GM12878 (cell line): ENCODE measurements at regions not wholly inside any gene's neighbourhood (a gene's known extent, or its start where the extent isn't known, plus 50 kb on each side); places are given as distances from the start of the nearest gene placed in this dataset.

Experiments
- ATF3 ChIP-seq: IDR thresholded peaks from 2 replicates; pipeline ENCODE4 v1.6.1; 2011; ENCODE audit warnings: low read depth, mild to moderate bottlenecking, low read length, moderate library complexity, borderline replicate concordance; ENCODE audit errors: extremely low read depth
- BRCA1 ChIP-seq: IDR thresholded peaks from 2 replicates; pipeline ENCODE4 v1.6.1; 2011; ENCODE audit warnings: low read depth, low read length, improper control_type of control experiment
- CBX5 ChIP-seq: sonication (generic); IDR thresholded peaks from 2 replicates; pipeline ENCODE4 v1.6.1; 2016; ENCODE audit warnings: low read depth, moderate library complexity, mild to moderate bottlenecking, inconsistent platforms
- CUX1 ChIP-seq: IDR thresholded peaks from 2 replicates; pipeline ENCODE4 v1.6.1; 2012; ENCODE audit warnings: improper control_type of control experiment, low read depth, low read length; ENCODE audit not compliant: insufficient replicate concordance
- E2F8 ChIP-seq: fragments of 450-650 bp; IDR thresholded peaks from 2 replicates; pipeline ENCODE4 v1.6.1; 2018; ENCODE audit warnings: mild to moderate bottlenecking, low read depth, moderate library complexity; ENCODE audit not compliant: partially characterized antibody
- ETV6 ChIP-seq, 2 experiments: fragments of 450-650 bp in 1 of 2; IDR thresholded peaks in 1 of 2; conservative IDR thresholded peaks in 1 of 2; 2 replicates each; pipeline ENCODE4 v1.6.1; 2014; ENCODE audit warnings: antibody characterized with exemption in 1 of 2, borderline replicate concordance in 1 of 2, low read depth in 1 of 2, mild to moderate bottlenecking in 1 of 2, moderate library complexity in 1 of 2
- MEF2B ChIP-seq: fragments of 450-650 bp; IDR thresholded peaks from 2 replicates; pipeline ENCODE4 v1.6.1; 2018; ENCODE audit warnings: mild to moderate bottlenecking, moderate library complexity; ENCODE audit not compliant: partially characterized antibody, poor library complexity, severe bottlenecking
- MTA2 ChIP-seq: fragments of 450-650 bp; IDR thresholded peaks from 2 replicates; pipeline ENCODE4 v1.6.1; 2016; ENCODE audit warnings: low read depth, mild to moderate bottlenecking, moderate library complexity
- NFXL1 ChIP-seq: fragments of 450-650 bp; IDR thresholded peaks from 2 replicates; pipeline ENCODE4 v1.6.1; 2017; ENCODE audit warnings: antibody characterized with exemption, mild to moderate bottlenecking, borderline replicate concordance
- NRF1 ChIP-seq: conservative IDR thresholded peaks from 2 replicates; pipeline ENCODE4 v1.6.1; 2011; ENCODE audit warnings: mild to moderate bottlenecking, low read depth, low read length, improper control_type of control experiment
- RBBP5 ChIP-seq: fragments of 200-600 bp; sonication (generic); conservative IDR thresholded peaks from 2 replicates; pipeline ENCODE4 v1.6.1; 2016
- RFX5 ChIP-seq: IDR thresholded peaks from 2 replicates; pipeline ENCODE4 v1.6.1; 2011; ENCODE audit warnings: low read depth, low read length, improper control_type of control experiment
- STAT1 ChIP-seq: fragments of 450-650 bp; conservative IDR thresholded peaks from 2 replicates; pipeline ENCODE4 v1.6.1; 2014; ENCODE audit warnings: antibody characterized with exemption, mild to moderate bottlenecking
- TAF1 ChIP-seq: IDR thresholded peaks from 2 replicates; pipeline ENCODE4 v1.6.1; 2011; ENCODE audit warnings: mild to moderate bottlenecking, low read depth, low read length, borderline replicate concordance
- ZNF217 ChIP-seq: fragments of 450-650 bp; IDR thresholded peaks from 2 replicates; pipeline ENCODE4 v1.6.1; 2017; ENCODE audit warnings: antibody characterized with exemption, mild to moderate bottlenecking
- ZNF622 ChIP-seq: fragments of 450-650 bp; IDR thresholded peaks from 2 replicates; pipeline ENCODE4 v1.6.1; 2017; ENCODE audit warnings: mild to moderate bottlenecking, inconsistent platforms
- TF ChIP-seq, protein P1 (sequence below): fragments of 450-650 bp; IDR thresholded peaks from 2 replicates; pipeline ENCODE4 v1.6.1; 2017; ENCODE audit warnings: mild to moderate bottlenecking, low read depth, inconsistent platforms; ENCODE audit not compliant: poor library complexity, severe bottlenecking
- TF ChIP-seq, protein P2 (sequence below): IDR thresholded peaks from 2 replicates; pipeline ENCODE4 v1.6.1; 2012; ENCODE audit warnings: low read depth, low read length, improper control_type of control experiment

GRCh38 chr14:46490238-46490685 is 161.3 kb downstream of the RPL10L start (continued):
- no peak for TF ChIP-seq ATF3
- no peak for TF ChIP-seq RBBP5
- TF ChIP-seq E2F8 = no peak
- TF ChIP-seq CUX1 = no peak
- TF ChIP-seq, protein P1, sequence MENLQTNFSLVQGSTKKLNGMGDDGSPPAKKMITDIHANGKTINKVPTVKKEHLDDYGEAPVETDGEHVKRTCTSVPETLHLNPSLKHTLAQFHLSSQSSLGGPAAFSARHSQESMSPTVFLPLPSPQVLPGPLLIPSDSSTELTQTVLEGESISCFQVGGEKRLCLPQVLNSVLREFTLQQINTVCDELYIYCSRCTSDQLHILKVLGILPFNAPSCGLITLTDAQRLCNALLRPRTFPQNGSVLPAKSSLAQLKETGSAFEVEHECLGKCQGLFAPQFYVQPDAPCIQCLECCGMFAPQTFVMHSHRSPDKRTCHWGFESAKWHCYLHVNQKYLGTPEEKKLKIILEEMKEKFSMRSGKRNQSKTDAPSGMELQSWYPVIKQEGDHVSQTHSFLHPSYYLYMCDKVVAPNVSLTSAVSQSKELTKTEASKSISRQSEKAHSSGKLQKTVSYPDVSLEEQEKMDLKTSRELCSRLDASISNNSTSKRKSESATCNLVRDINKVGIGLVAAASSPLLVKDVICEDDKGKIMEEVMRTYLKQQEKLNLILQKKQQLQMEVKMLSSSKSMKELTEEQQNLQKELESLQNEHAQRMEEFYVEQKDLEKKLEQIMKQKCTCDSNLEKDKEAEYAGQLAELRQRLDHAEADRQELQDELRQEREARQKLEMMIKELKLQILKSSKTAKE = peak; percentile 58
- TF ChIP-seq NRF1 = no peak
- peak; percentile 79 for TF ChIP-seq MTA2
- no peak for TF ChIP-seq RFX5
- TF ChIP-seq MEF2B = peak; percentile 87
- no peak for TF ChIP-seq STAT1
- no peak for TF ChIP-seq ZNF217
- no peak for TF ChIP-seq BRCA1
- 0 out of 2 replicates have a peak, but pooled peaks have one; percentile 44 for TF ChIP-seq CBX5
- no peak for TF ChIP-seq TAF1
- TF ChIP-seq ETV6 (conservative IDR thresholded peaks at IDR 0.05 in 1 of 2, IDR thresholded peaks at IDR 0.05 in 1 of 2; ENCODE audit: borderline replicate concordance in 1 of 2, low read depth in 1 of 2) = peak in 1 of 2 experiments; percentile 50; a peak in 1 of 4 replicates
- no peak for TF ChIP-seq NFXL1
- TF ChIP-seq ZNF622 = no peak
- TF ChIP-seq, protein P2, sequence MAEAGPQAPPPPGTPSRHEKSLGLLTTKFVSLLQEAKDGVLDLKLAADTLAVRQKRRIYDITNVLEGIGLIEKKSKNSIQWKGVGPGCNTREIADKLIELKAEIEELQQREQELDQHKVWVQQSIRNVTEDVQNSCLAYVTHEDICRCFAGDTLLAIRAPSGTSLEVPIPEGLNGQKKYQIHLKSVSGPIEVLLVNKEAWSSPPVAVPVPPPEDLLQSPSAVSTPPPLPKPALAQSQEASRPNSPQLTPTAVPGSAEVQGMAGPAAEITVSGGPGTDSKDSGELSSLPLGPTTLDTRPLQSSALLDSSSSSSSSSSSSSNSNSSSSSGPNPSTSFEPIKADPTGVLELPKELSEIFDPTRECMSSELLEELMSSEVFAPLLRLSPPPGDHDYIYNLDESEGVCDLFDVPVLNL = no peak
